NT2/D1 (cell line): ENCODE measurements at regions not wholly inside any gene's neighbourhood (a gene's known extent, or its start where the extent isn't known, plus 50 kb on each side); places are given as distances from the start of the nearest gene placed in this dataset.

Experiments used
- DNase-seq: peaks from one replicate; pipeline ENCODE4 v3.0.0-alpha.2; 2011; ENCODE audit warnings: low read depth, low spot score
- H3K27me3 ChIP-seq: 2 replicates; pipeline ENCODE4 v1.6.0; 2011; ENCODE audit warnings: mild to moderate bottlenecking; ENCODE audit not compliant: insufficient read length, insufficient read depth
- H3K36me3 ChIP-seq: 2 replicates; pipeline ENCODE4 v1.6.1; 2011; ENCODE audit warnings: mild to moderate bottlenecking, low read length, mixed read lengths; ENCODE audit not compliant: insufficient read depth, insufficient read length
- H3K4me1 ChIP-seq: 2 replicates; pipeline ENCODE4 v1.5.1; 2011; ENCODE audit not compliant: insufficient read depth, insufficient read length
- H3K4me3 ChIP-seq: 2 replicates; pipeline ENCODE4 v1.5.1; 2011; ENCODE audit warnings: low read depth; ENCODE audit not compliant: insufficient read length
- H3K9ac ChIP-seq: 2 replicates; pipeline ENCODE4 v1.6.0; 2011; ENCODE audit warnings: low read depth; ENCODE audit not compliant: insufficient read length
- H3K9me3 ChIP-seq: 2 replicates; pipeline ENCODE4 v1.5.1; 2011; ENCODE audit warnings: mild to moderate bottlenecking, low read length; ENCODE audit not compliant: insufficient read depth
- SUZ12 ChIP-seq: IDR thresholded peaks from 2 replicates; pipeline ENCODE4 v1.6.1; 2011; ENCODE audit not compliant: insufficient read length, insufficient read depth; ENCODE audit errors: extremely low read depth
- YY1 ChIP-seq: IDR thresholded peaks from 2 replicates; pipeline ENCODE4 v1.6.1; 2011; ENCODE audit not compliant: insufficient read length, insufficient read depth
- ZNF274 ChIP-seq: IDR thresholded peaks from 2 replicates; pipeline ENCODE4 v1.6.1; 2011; ENCODE audit warnings: mild to moderate bottlenecking, low read depth, low read length

DNA sequence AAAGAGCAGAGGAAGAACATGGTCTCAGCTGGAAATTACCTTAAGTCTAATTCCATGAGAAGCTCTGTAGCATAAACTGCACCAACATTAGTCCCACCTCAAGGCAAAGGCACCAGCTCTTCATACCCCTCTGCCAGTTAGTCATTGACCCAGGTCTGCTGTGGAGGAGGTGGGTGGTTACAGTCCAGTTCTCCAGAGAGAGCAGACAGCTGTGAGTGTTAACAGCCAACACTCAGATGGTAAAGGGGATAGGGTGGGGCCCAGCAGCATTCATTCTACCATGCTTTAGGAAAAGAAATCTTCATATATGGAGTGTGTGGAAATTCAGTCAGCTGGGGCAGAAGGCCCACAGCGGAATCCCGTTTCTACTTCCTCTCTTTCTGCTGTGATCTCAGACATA is 159.7 kb upstream of the FBXO11 start:
- Histone ChIP-seq H3K4me3 (no peak overlapping the region), H3K27me3 (no peaks in the 10 kb centered on the region), H3K9me3 (no peaks in the 10 kb centered on the region), H3K9ac (no peak overlapping the region), H3K36me3 (no peaks in the 10 kb centered on the region), H3K4me1 (no peaks in the 10 kb centered on the region)
- TF ChIP-seq YY1 = no peak
- TF ChIP-seq ZNF274 = no peak
- no peak for TF ChIP-seq SUZ12
- DNase-seq = no peak

DNA sequence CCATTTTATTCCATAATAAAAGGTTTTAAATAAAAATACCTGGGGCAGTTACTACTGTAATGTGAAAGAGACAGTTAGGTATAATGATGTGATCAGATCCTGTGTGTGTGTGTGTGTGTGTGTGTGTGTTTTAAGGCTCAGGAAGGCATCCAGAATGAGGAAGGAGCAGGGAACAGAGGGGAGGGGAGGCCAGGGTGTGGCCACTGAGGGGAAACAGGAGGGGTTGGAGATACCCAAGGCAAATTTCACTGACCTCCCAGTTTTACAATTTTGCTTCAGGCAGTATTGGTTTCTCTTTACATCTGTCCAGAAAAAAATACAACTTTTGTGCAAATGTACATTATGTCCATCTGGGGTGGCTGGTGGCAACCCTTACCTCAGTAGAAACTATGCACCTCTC is 163.5 kb upstream of the FBXO11 start:
- no peaks in the 10 kb centered on the region for H3K36me3 ChIP-seq
- no peaks in the 10 kb centered on the region for H3K9me3 ChIP-seq
- H3K27me3 ChIP-seq = no peaks in the 10 kb centered on the region
- no peak for DNase-seq
- no peak overlapping the region for H3K9ac ChIP-seq
- H3K4me1 ChIP-seq = peaks cover 4% of the 10 kb centered on the region
- no peak overlapping the region for H3K4me3 ChIP-seq
- no peak for TF ChIP-seq SUZ12
- TF ChIP-seq YY1 = no peak
- no peak for TF ChIP-seq ZNF274

DNA sequence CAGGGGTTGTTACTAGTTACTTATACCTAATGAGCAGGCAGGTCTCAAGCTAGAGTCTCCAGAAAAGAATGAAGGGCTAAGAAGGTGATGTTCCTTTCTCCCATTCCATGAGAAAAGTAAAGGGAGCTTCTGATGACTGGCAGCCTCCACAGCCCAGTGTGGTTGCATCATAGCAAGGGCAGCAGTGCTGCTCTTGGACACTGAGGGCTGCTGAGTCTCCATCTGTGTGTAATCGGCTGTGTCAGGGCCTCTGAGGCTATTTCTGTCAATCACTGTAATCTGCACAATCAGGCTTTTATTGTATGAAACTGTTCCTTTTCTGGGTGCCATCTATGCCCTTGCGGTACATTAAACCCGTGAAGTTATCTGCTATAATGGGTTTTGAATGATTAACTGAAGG is 164.1 kb upstream of the FBXO11 start:
- H3K9ac ChIP-seq = no peak overlapping the region
- TF ChIP-seq ZNF274 = no peak
- no peak for TF ChIP-seq SUZ12
- no peak for TF ChIP-seq YY1
- H3K4me3 ChIP-seq = no peak overlapping the region
- no peaks in the 10 kb centered on the region for H3K27me3 ChIP-seq
- H3K4me1 ChIP-seq = peaks cover 4% of the 10 kb centered on the region
- no peaks in the 10 kb centered on the region for H3K9me3 ChIP-seq
- no peaks in the 10 kb centered on the region for H3K36me3 ChIP-seq
- no peak for DNase-seq

DNA sequence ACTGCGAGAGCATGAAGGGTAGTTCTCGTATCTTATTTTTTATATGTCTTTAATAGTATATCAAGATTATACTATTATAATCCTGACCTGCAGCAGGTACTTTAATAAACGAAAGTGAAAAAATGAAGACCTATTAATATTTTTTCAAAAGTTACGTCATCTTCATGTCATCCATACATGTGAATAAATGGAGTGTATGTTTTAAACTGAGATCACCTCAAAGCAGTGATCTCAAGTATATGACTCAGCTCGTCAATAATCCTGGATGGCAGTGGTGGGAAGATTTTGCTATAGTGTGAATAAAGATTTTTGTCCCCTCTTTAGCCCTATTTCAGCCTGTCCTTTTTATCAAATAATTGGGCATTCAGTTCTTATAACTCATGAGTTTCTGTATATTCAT is 166.3 kb upstream of the FBXO11 start:
- peaks cover 4% of the 10 kb centered on the region for H3K4me1 ChIP-seq
- H3K9ac ChIP-seq = no peak overlapping the region
- H3K9me3 ChIP-seq = no peaks in the 10 kb centered on the region
- no peaks in the 10 kb centered on the region for H3K27me3 ChIP-seq
- no peaks in the 10 kb centered on the region for H3K36me3 ChIP-seq
- DNase-seq = no peak
- no peak for TF ChIP-seq ZNF274
- TF ChIP-seq YY1 = no peak
- TF ChIP-seq SUZ12 = no peak
- no peak overlapping the region for H3K4me3 ChIP-seq

DNA sequence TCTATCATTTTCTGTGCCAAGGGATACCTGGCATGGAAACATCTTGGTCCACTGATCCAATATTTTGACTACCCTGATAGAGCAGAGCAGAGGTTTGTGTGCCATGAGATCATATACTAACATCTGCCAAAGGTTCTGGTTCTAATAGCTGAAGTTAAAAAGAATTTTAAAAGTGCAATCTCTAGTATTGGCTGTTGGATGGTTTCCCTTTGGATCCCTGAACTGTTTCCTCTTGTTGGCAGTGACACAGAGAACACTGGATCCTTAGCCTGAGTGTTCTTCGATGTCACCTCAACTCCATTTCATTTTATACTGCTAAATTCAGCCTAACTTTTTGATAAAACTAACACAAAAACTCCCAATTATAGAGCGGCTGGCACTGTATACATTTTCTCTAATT is 169.3 kb upstream of the FBXO11 start:
- Histone ChIP-seq H3K27me3 (no peaks in the 10 kb centered on the region), H3K9me3 (no peaks in the 10 kb centered on the region), H3K4me3 (no peak overlapping the region), H3K36me3 (no peaks in the 10 kb centered on the region), H3K9ac (no peak overlapping the region), H3K4me1 (peaks cover 4% of the 10 kb centered on the region)
- TF ChIP-seq YY1 (no peak), ZNF274 (no peak), SUZ12 (no peak)
- DNase-seq = no peak

DNA sequence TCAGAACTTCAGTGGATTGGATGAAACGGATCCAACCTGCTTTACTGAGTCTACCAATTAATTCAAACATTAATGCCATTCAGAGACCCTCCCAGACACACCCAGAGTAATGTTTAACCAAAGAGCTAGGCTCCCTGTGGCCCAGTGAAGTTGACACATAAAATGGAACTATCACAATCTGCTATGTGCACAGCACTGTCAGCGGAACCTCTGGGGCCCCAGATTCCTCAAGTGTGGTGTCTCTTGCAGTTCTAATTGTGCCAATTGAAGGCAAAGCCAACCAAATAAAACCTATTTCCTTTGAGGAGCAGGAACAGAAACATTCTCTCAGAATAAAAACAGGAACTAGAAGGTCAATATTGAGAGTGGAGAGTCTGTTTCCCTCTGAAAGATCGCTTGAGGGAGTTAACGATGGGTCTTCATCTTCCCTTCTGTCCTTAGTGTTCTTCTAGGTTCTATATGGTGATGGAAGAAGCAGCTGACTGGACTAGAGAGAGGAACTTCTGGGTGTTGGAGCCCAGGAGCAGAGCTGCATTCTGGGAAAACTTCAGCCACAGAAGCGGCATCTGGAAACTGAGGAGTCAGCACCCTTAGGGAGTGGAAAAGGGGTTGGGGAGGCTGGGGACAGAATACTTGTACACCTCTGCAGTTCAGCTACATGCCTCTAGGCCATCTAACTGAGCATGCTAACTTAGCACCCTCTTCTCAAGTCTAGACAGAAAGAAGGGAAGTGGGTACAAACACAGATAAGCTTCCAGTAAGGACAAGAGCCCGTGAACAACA is 174.4 kb upstream of the FBXO11 start:
- no peaks in the 10 kb centered on the region for H3K9me3 ChIP-seq
- no peak for TF ChIP-seq YY1
- no peak for TF ChIP-seq SUZ12
- no peak for TF ChIP-seq ZNF274
- H3K4me1 ChIP-seq = no peaks in the 10 kb centered on the region
- DNase-seq = no peak
- H3K27me3 ChIP-seq = no peaks in the 10 kb centered on the region
- no peaks in the 10 kb centered on the region for H3K36me3 ChIP-seq
- no peak overlapping the region for H3K4me3 ChIP-seq
- no peak overlapping the region for H3K9ac ChIP-seq

DNA sequence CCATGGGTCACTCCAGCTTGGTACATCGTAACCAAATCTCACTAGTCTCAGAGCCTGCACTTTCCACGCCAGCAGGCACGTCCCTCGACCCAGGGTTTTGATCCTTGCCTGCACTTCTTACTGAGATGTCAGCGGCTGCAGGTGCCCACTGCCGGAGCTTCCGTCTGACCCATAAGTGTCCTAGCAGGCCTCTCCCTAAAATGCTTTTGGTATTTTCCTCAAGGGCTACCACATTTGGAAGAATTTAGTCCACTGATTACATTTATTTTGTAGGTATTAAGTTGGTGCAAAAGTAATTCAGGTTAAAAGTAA is 175.0 kb upstream of the FBXO11 start:
- Histone ChIP-seq H3K9me3 (no peaks in the 10 kb centered on the region), H3K9ac (no peak overlapping the region), H3K36me3 (no peaks in the 10 kb centered on the region), H3K27me3 (no peaks in the 10 kb centered on the region), H3K4me3 (no peak overlapping the region), H3K4me1 (no peaks in the 10 kb centered on the region)
- DNase-seq = no peak
- no peak for TF ChIP-seq YY1

DNA sequence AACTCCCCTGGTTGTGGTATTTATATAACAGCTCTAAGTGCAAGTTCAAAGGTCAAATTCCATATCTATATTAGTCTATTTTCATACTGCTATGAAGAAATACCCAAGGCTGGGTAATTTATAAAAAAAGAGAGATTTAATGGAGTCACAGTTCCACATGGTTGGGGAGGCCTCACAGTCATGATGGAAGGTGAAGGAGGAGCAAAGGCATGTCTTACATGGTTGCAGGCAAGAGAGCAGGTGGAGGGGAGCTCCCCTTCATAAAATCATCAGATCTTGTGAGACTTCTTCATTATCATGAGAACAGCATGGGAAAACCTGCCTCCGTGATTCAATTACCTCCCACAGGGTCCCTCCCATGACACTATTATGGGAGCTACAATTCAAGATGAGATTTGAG is 179.6 kb upstream of the FBXO11 start:
- TF ChIP-seq ZNF274 (no peak), SUZ12 (no peak), YY1 (no peak)
- Histone ChIP-seq H3K9me3 (peaks cover 13% of the 10 kb centered on the region), H3K36me3 (no peaks in the 10 kb centered on the region), H3K27me3 (no peaks in the 10 kb centered on the region), H3K4me3 (no peak overlapping the region), H3K4me1 (no peaks in the 10 kb centered on the region), H3K9ac (no peak overlapping the region)
- DNase-seq = no peak
